ENCODE measurements at regions not wholly inside any gene's neighbourhood (a gene's known extent, or its start where the extent isn't known, plus 50 kb on each side); places are given as distances from the start of the nearest gene placed in this dataset.

DNA sequence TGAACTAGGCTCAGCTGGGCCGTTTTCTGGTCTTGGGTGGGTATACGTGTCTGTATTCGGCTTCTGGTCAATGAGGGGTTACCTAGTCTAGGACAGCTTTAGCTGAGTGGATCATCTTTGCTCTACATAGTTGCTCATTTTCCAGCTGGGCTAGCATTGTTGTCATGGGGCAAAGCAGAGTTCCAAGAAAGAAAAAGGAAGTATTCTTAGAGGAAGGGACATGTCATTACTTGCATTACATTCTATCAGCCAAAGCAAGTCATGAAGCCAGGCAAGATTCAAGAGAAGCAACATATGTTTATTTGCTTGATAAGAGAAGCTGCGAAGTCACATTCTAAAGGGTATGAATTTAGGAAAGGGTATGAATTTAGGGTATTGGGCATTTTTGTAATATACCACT is 396.5 kb downstream of the ZNF608 start:
- H3K79me2 ChIP-seq (ENCODE audit: insufficient read depth), result no peaks in the 10 kb centered on the region
- H4K20me1 ChIP-seq (ENCODE audit: insufficient read depth), result no peaks in the 10 kb centered on the region
- H3K4me2 ChIP-seq, result no peak overlapping the region
- no peak for DNase-seq
- POLR2A ChIA-PET, result no interaction called here
- no peaks in the 10 kb centered on the region for H3K4me1 ChIP-seq (ENCODE audit: control insufficient read depth in 1 of 2, insufficient read depth in 2 of 2, low read depth in 1 of 2, low read length in 1 of 2)
- H3K27ac ChIP-seq (ENCODE audit: low read depth in 2 of 2, low read length in 1 of 2), result no peak overlapping the region
- no peaks in the 10 kb centered on the region for H3K27me3 ChIP-seq (ENCODE audit: insufficient read depth)
- H3K36me3 ChIP-seq (replicated peaks in 1 of 2; ENCODE audit: control insufficient read depth in 1 of 2, insufficient read depth in 2 of 2, low read length in 1 of 2), result no peaks in the 10 kb centered on the region
- no peak overlapping the region for H3K9ac ChIP-seq
- H3K9me3 ChIP-seq, result no peaks in the 10 kb centered on the region
- no peak overlapping the region for H3K4me3 ChIP-seq (ENCODE audit: low read depth in 2 of 2, low read length in 1 of 2)
- 67% methylated on average over 4 of the region's 4 CpGs for WGBS (ENCODE audit: low lambda C conversion rate)
- H3F3A ChIP-seq (replicated peaks; ENCODE audit: insufficient read depth), result no peaks in the 10 kb centered on the region
- CTCF ChIA-PET, result no interaction called here
- TF ChIP-seq CHD2 (IDR thresholded peaks at IDR 0.05; ENCODE audit: low read length, partially characterized antibody) (no peak), FOSL2 (IDR thresholded peaks at IDR 0.05; ENCODE audit: borderline replicate concordance, low read depth) (no peak), JUND (IDR thresholded peaks at IDR 0.05) (no peak), EP300 (IDR thresholded peaks at IDR 0.05; ENCODE audit: borderline replicate concordance in 1 of 2, low read depth in 1 of 2, low read length in 1 of 2) (no peak), NFIC (IDR thresholded peaks at IDR 0.05; ENCODE audit: borderline replicate concordance) (no peak), MEF2A (IDR thresholded peaks at IDR 0.05; ENCODE audit: borderline replicate concordance, low read depth) (no peak), YY1 (IDR thresholded peaks at IDR 0.05; ENCODE audit: low read depth) (no peak), RCOR1 (IDR thresholded peaks at IDR 0.05; ENCODE audit: low read length) (no peak), USF2 (IDR thresholded peaks at IDR 0.05; ENCODE audit: borderline replicate concordance, low read depth, low read length) (no peak), SIN3A (IDR thresholded peaks at IDR 0.05; ENCODE audit: borderline replicate concordance, low read depth, low read length) (no peak), EZH2phosphoT487 (IDR thresholded peaks at IDR 0.05; ENCODE audit: borderline replicate concordance, low read depth) (no peak), SMC3 (IDR thresholded peaks at IDR 0.05; ENCODE audit: low read depth, low read length) (no peak)
- TF ChIP-seq, protein P1, sequence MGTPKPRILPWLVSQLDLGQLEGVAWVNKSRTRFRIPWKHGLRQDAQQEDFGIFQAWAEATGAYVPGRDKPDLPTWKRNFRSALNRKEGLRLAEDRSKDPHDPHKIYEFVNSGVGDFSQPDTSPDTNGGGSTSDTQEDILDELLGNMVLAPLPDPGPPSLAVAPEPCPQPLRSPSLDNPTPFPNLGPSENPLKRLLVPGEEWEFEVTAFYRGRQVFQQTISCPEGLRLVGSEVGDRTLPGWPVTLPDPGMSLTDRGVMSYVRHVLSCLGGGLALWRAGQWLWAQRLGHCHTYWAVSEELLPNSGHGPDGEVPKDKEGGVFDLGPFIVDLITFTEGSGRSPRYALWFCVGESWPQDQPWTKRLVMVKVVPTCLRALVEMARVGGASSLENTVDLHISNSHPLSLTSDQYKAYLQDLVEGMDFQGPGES (IDR thresholded peaks at IDR 0.05; ENCODE audit: low read depth, low read length), result no peak
- TF ChIP-seq, protein P2, sequence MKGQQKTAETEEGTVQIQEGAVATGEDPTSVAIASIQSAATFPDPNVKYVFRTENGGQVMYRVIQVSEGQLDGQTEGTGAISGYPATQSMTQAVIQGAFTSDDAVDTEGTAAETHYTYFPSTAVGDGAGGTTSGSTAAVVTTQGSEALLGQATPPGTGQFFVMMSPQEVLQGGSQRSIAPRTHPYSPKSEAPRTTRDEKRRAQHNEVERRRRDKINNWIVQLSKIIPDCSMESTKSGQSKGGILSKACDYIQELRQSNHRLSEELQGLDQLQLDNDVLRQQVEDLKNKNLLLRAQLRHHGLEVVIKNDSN (IDR thresholded peaks at IDR 0.05; ENCODE audit: borderline replicate concordance, low read depth), result no peak
- TF ChIP-seq, protein P3, sequence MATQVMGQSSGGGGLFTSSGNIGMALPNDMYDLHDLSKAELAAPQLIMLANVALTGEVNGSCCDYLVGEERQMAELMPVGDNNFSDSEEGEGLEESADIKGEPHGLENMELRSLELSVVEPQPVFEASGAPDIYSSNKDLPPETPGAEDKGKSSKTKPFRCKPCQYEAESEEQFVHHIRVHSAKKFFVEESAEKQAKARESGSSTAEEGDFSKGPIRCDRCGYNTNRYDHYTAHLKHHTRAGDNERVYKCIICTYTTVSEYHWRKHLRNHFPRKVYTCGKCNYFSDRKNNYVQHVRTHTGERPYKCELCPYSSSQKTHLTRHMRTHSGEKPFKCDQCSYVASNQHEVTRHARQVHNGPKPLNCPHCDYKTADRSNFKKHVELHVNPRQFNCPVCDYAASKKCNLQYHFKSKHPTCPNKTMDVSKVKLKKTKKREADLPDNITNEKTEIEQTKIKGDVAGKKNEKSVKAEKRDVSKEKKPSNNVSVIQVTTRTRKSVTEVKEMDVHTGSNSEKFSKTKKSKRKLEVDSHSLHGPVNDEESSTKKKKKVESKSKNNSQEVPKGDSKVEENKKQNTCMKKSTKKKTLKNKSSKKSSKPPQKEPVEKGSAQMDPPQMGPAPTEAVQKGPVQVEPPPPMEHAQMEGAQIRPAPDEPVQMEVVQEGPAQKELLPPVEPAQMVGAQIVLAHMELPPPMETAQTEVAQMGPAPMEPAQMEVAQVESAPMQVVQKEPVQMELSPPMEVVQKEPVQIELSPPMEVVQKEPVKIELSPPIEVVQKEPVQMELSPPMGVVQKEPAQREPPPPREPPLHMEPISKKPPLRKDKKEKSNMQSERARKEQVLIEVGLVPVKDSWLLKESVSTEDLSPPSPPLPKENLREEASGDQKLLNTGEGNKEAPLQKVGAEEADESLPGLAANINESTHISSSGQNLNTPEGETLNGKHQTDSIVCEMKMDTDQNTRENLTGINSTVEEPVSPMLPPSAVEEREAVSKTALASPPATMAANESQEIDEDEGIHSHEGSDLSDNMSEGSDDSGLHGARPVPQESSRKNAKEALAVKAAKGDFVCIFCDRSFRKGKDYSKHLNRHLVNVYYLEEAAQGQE (IDR thresholded peaks at IDR 0.05; ENCODE audit: low read depth, low read length), result no peak
- H2AFZ ChIP-seq (ENCODE audit: low read depth), result no peak overlapping the region
- no peaks in the 10 kb centered on the region for H3K9me2 ChIP-seq

Measured in SK-N-SH (cell line).